Suprapubic skin (tissue), 4 donors: ENCODE measurements at regions not wholly inside any gene's neighbourhood (a gene's known extent, or its start where the extent isn't known, plus 50 kb on each side); places are given as distances from the start of the nearest gene placed in this dataset.

Experiments used
- DNase-seq, 2 donors: peaks; one replicate each; pipeline ENCODE4 v3.0.0-alpha.2; 2019; ENCODE audit warnings: low spot score in 2 of 2
- H3K27ac ChIP-seq: fragments of 200-600 bp; sonication (generic); one replicate; pipeline ENCODE4 v1.5.1; 2019
- H3K27me3 ChIP-seq: fragments of 200-600 bp; sonication (generic); one replicate; pipeline ENCODE4 v1.5.1; 2019
- H3K36me3 ChIP-seq: fragments of 200-600 bp; sonication (generic); one replicate; pipeline ENCODE4 v1.5.1; 2019
- H3K4me1 ChIP-seq: fragments of 200-600 bp; sonication (generic); one replicate; pipeline ENCODE4 v1.5.1; 2019
- H3K4me3 ChIP-seq: fragments of 200-600 bp; sonication (generic); one replicate; pipeline ENCODE4 v1.5.1; 2019; ENCODE audit warnings: mild to moderate bottlenecking
- H3K9me3 ChIP-seq: fragments of 200-600 bp; sonication (generic); one replicate; pipeline ENCODE4 v1.5.1; 2019
- EP300 ChIP-seq: sonication (generic); formaldehyde crosslinking; IDR thresholded peaks from one replicate; pipeline ENCODE4 v1.6.1; 2017; ENCODE audit warnings: antibody characterized with exemption
- POLR2A ChIP-seq, 2 donors: fragments of 450-650 bp; IDR thresholded peaks; one replicate each; pipeline ENCODE4 v1.6.1; 2017; ENCODE audit warnings: antibody characterized with exemption in 2 of 2, mild to moderate bottlenecking in 2 of 2, moderate library complexity in 2 of 2
- POLR2AphosphoS5 ChIP-seq, 3 donors: sonication (generic); formaldehyde crosslinking; IDR thresholded peaks; one replicate each; pipeline ENCODE4 v1.6.1; 2017; ENCODE audit warnings: antibody characterized with exemption in 3 of 3
- WGBS: methylation state at CpG from one replicate; pipeline ENCODE4 v1.1.5; 2018; 5-methylcytosine and 5-hydroxymethylcytosine counted together
- TF ChIP-seq, protein P1 (sequence below), 2 donors: fragments of 200-600 bp in 1 of 2; fragments of 450-650 bp in 1 of 2; sonication (generic) in 1 of 2; IDR thresholded peaks; one replicate each; pipeline ENCODE4 v1.5.1; 2016 to 2019; ENCODE audit warnings: antibody characterized with exemption in 2 of 2, mild to moderate bottlenecking in 1 of 2, moderate library complexity in 1 of 2

DNA sequence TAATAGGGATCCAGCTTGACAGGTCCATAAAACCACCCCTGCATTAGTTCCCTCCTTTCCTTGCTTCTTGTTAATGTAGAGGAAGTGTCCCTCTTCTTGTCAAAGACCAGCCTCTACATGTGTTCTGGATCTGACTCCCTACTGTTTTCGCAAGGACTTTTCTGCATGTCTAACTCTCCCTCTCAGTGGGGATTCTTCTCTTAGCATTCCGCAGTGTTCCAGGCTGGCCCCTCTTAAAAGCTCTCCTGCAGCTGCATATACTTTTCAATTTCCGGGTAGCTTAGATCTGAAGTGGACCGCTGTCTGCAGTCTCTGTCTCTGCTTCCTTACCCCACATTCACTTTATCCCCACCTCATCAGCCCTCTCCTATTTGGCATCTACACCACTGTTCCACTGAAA lies 96.1 kb upstream of the MAN1A1 start:
- H3K9me3 ChIP-seq, result no peaks in the 10 kb centered on the region
- H3K4me1 ChIP-seq, result peaks cover 14% of the 10 kb centered on the region
- TF ChIP-seq POLR2AphosphoS5 (IDR thresholded peaks at IDR 0.05) (no peak), POLR2A (IDR thresholded peaks at IDR 0.05) (no peak), EP300 (no peak)
- TF ChIP-seq, protein P1, sequence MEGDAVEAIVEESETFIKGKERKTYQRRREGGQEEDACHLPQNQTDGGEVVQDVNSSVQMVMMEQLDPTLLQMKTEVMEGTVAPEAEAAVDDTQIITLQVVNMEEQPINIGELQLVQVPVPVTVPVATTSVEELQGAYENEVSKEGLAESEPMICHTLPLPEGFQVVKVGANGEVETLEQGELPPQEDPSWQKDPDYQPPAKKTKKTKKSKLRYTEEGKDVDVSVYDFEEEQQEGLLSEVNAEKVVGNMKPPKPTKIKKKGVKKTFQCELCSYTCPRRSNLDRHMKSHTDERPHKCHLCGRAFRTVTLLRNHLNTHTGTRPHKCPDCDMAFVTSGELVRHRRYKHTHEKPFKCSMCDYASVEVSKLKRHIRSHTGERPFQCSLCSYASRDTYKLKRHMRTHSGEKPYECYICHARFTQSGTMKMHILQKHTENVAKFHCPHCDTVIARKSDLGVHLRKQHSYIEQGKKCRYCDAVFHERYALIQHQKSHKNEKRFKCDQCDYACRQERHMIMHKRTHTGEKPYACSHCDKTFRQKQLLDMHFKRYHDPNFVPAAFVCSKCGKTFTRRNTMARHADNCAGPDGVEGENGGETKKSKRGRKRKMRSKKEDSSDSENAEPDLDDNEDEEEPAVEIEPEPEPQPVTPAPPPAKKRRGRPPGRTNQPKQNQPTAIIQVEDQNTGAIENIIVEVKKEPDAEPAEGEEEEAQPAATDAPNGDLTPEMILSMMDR (IDR thresholded peaks at IDR 0.05), result no peak
- H3K4me3 ChIP-seq, result no peak overlapping the region
- WGBS, result 95% methylated on average over 4 of the region's 4 CpGs
- H3K36me3 ChIP-seq, result no peaks in the 10 kb centered on the region
- DNase-seq, result no peak
- no peak overlapping the region for H3K27ac ChIP-seq
- H3K27me3 ChIP-seq, result no peaks in the 10 kb centered on the region

DNA sequence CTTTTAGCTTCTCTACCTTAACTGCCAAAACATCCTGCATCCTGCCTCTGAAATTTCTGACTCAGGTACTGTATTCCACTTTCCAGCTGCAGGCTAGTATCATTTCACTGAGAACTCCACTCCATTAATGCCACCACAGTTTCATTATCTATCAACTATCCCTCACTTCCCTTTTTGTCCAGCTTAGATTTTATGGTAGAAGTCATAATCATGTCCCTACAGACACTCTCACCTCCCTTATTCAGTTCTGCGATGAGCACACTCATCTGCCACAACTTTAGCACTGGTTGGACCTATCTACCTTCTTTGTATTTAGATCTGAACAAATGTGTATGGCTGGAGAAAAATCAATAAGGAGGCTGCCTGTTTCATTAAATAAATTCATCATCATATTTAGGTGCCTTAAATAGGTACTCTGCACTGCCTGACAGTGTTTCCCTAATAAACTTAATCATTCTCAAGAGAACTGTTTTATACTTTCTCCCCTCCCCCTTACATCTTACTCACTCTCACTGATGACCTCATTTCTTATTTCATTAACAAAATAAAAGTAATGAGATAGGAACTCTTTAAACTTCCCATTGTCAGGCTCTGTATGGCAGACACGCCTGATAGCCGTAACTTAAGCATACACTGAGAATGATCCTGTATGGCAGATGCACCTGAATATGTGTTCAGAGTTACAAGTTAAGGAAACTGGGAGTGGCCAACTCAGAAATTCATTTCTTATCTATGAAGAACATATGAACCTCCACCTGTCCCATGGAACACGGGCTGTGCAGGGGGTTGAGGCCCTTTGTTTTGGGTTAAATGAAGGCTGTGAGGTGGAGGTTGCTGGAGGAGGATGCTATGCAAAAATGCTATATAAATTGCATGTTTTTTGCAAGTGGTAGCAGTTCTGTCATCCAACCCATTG lies 95.3 kb upstream of the MAN1A1 start:
- no peak overlapping the region for H3K4me3 ChIP-seq
- peaks cover 14% of the 10 kb centered on the region for H3K4me1 ChIP-seq
- H3K36me3 ChIP-seq, result no peaks in the 10 kb centered on the region
- TF ChIP-seq EP300 (no peak), POLR2A (IDR thresholded peaks at IDR 0.05) (no peak), POLR2AphosphoS5 (IDR thresholded peaks at IDR 0.05) (no peak)
- TF ChIP-seq, protein P1 (IDR thresholded peaks at IDR 0.05), result no peak
- WGBS, result 94% methylated on average over 4 of the region's 4 CpGs
- H3K9me3 ChIP-seq, result no peaks in the 10 kb centered on the region
- no peaks in the 10 kb centered on the region for H3K27me3 ChIP-seq
- H3K27ac ChIP-seq, result no peak overlapping the region
- DNase-seq, result no peak

DNA sequence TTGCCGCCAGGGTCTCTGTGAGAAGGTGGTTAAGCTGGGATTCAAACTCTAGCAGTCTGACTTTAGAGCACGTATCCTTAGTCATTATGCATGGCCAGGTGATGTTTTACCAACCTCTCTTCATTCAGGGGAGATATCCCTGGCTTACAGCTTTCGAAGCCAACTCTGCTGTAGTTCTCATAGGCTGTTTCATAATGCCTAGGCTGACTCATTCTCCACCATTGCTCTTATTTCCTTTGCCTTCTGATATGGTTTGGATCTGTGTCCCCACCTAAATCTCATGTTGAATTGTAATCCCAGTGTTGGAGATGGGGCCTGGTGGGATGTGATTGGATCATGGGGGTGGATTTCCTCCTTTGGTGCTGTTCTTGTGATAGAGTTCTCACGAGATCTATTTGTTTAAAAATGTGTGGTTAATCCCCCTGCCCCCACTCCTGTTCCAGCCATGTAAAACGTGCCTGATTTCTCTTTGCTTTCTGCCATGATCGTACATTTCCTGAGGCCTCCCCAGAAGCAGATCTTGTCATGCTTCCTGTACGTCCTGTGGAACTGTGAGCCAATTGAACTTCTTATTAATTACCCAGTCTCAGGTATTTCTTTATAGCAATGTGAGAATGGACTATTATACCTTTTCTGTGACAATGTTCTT lies 94.6 kb upstream of the MAN1A1 start:
- peaks cover 14% of the 10 kb centered on the region for H3K4me1 ChIP-seq
- TF ChIP-seq POLR2A (IDR thresholded peaks at IDR 0.05) (no peak), EP300 (no peak), POLR2AphosphoS5 (IDR thresholded peaks at IDR 0.05) (no peak)
- TF ChIP-seq, protein P1 (IDR thresholded peaks at IDR 0.05), result no peak
- H3K27me3 ChIP-seq, result no peaks in the 10 kb centered on the region
- no peak for DNase-seq
- H3K27ac ChIP-seq, result no peak overlapping the region
- no peaks in the 10 kb centered on the region for H3K36me3 ChIP-seq
- H3K9me3 ChIP-seq, result no peaks in the 10 kb centered on the region
- H3K4me3 ChIP-seq, result no peak overlapping the region
- WGBS, result 76% methylated on average over 7 of the region's 7 CpGs

DNA sequence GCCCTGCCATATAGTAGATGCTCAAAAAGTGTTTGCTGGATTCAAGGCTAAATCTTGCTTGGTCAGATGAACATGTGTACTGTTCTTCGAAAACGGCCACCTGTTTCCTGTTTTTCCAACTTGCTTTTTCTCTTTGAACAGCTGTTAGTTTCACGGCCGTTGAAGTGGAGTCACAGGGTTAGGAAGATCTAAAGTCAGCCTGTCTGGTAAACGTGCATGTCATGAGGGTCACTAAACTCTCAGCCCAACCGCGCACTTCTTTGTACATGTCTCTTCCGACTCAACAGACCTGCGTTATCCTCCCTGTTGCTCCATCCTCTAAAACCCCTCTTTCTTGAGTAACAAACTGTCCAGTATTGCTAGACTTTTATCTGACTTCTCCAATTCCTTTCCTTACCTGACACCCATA lies 93.2 kb upstream of the MAN1A1 start:
- Histone ChIP-seq H3K4me3 (no peak overlapping the region), H3K4me1 (peaks cover 14% of the 10 kb centered on the region), H3K36me3 (no peaks in the 10 kb centered on the region), H3K27ac (no peak overlapping the region), H3K27me3 (no peaks in the 10 kb centered on the region), H3K9me3 (no peaks in the 10 kb centered on the region)
- no peak for DNase-seq
- TF ChIP-seq, protein P1 (IDR thresholded peaks at IDR 0.05), result no peak
- no peak for TF ChIP-seq POLR2AphosphoS5 (IDR thresholded peaks at IDR 0.05)
- TF ChIP-seq EP300, result no peak
- no peak for TF ChIP-seq POLR2A (IDR thresholded peaks at IDR 0.05)
- WGBS, result 65% methylated on average over 9 of the region's 9 CpGs

DNA sequence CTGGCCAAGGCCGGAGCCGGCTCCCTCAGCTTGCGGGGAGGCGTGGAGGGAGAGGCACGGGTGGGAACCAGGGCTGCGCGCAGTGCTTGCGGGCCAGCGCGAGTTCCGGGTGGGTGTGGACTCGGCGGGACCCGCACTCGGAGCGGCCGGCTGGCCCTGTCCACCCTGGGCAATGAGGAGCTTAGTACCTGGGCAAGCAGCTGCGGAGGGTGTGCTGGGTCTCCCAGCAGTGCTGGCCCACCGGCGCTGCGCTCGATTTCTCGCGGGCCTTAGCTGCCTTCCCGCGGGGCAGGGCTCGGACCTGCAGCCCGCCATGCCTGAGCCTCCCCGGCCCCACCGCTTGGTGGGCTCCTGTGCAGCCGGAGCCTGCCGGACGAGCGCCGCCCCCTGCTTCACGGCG lies 91.4 kb upstream of the MAN1A1 start:
- H3K36me3 ChIP-seq, result no peaks in the 10 kb centered on the region
- no peak overlapping the region for H3K27ac ChIP-seq
- no peak overlapping the region for H3K4me3 ChIP-seq
- WGBS, result 100% methylated on average over 11 of the region's 37 CpGs
- no peak for TF ChIP-seq POLR2AphosphoS5 (IDR thresholded peaks at IDR 0.05)
- no peak for TF ChIP-seq POLR2A (IDR thresholded peaks at IDR 0.05)
- TF ChIP-seq EP300, result no peak
- TF ChIP-seq, protein P1 (IDR thresholded peaks at IDR 0.05), result no peak
- H3K9me3 ChIP-seq, result no peaks in the 10 kb centered on the region
- peaks cover under 1% of the 10 kb centered on the region for H3K4me1 ChIP-seq
- no peaks in the 10 kb centered on the region for H3K27me3 ChIP-seq
- DNase-seq, result no peak
